HepG2 (cell line): ENCODE measurements at regions not wholly inside any gene's neighbourhood (a gene's known extent, or its start where the extent isn't known, plus 50 kb on each side); places are given as distances from the start of the nearest gene placed in this dataset.
"Not testable (repeated sequence)": the region's sequence is repeated elsewhere in the genome, so short reads cannot be mapped to it uniquely, and the experiment has no call there.

ENCODE experiments used
- ATAC-seq: fragments of 200-7000 bp; cut with Tn5 transposase; 3 replicates; pipeline ENCODE4 v1.9.1; 2020; ENCODE audit warnings: mild to moderate bottlenecking, moderate library complexity
- BruUV-seq: library from RNA; stranded (reverse); fragments of 400-500 nt; replicated peaks from 2 replicates; lab custom pipeline; 2021; lab: Mats Ljungman, UMichigan
- CTCF ChIA-PET: fragments of 300-600 bp; formaldehyde crosslinking; extraction: SDS; loops from one replicate; lab custom pipeline; 2021; ENCODE audit warnings: low total read pairs, inconsistent platforms, low intra/inter-chr PET ratio; lab: Yijun Ruan, JAX
- POLR2A ChIA-PET: fragments of 350-600 bp; sonication (Branson Sonifier 250); formaldehyde crosslinking; loops from one replicate; lab custom pipeline; 2020; ENCODE audit warnings: antibody characterized with exemption, inconsistent platforms; lab: Yijun Ruan, JAX
- DNase-seq: peaks from one replicate; pipeline ENCODE4 v3.0.0-alpha.2; 2015; ENCODE audit warnings: low spot score
- FAIRE-seq: peaks from 3 replicates; lab custom pipeline; 2011; peaks lifted over from hg19 to GRCh38; lab: Jason Lieb, UNC
- H2AFZ ChIP-seq: one replicate; pipeline ENCODE4 v1.6.1; 2011; ENCODE audit warnings: low read length, inconsistent platforms
- H3K27ac ChIP-seq: fragments of 300-600 bp; 3 replicates; pipeline ENCODE4 v1.8.0; 2011; ENCODE audit warnings: mixed run types, mild to moderate bottlenecking, mixed read lengths, low read length, inconsistent platforms; ENCODE audit not compliant: insufficient read depth; ENCODE audit errors: extremely low read length
- H3K27me3 ChIP-seq, 2 experiments: fragments of 200-600 bp in 1 of 2; 2 replicates in 1 of 2; 3 replicates in 1 of 2; pipeline versions ENCODE4 v1.6.0 to v1.8.0; 2011; ENCODE audit warnings: low read length in 2 of 2, mild to moderate bottlenecking in 2 of 2, moderate library complexity in 2 of 2, inconsistent platforms in 1 of 2; ENCODE audit not compliant: insufficient read depth in 2 of 2, control insufficient read depth in 1 of 2
- H3K36me3 ChIP-seq, 2 experiments: fragments of 200-600 bp in 1 of 2; replicated peaks in 1 of 2; 2 replicates in 1 of 2; 3 replicates in 1 of 2; pipeline versions ENCODE4 v1.5.1 to v1.8.0; 2011; ENCODE audit warnings: low read length in 2 of 2, inconsistent platforms in 1 of 2; ENCODE audit not compliant: insufficient read depth in 2 of 2, control insufficient read depth in 1 of 2
- H3K4me1 ChIP-seq: 2 replicates; pipeline ENCODE4 v1.5.1; 2012; ENCODE audit warnings: low read length, inconsistent platforms; ENCODE audit not compliant: insufficient read depth
- H3K4me2 ChIP-seq: 2 replicates; pipeline ENCODE4 v1.6.0; 2011; ENCODE audit warnings: low read depth, low read length, inconsistent platforms
- H3K4me3 ChIP-seq, 3 experiments: fragments of 200-600 bp in 1 of 3; sonication (generic), shearing (Covaris generic) in 1 of 3; replicated peaks in 1 of 3; 2 replicates each; pipeline ENCODE4 v1.5.1; 2011 to 2016; ENCODE audit warnings: low read length in 3 of 3, inconsistent platforms in 2 of 3, low read depth in 2 of 3, mild to moderate bottlenecking in 2 of 3, control low read depth in 1 of 3, mixed read lengths in 1 of 3; ENCODE audit not compliant: insufficient read depth in 1 of 3
- H3K79me2 ChIP-seq: one replicate; pipeline ENCODE4 v1.6.1; 2011; ENCODE audit warnings: low read length, inconsistent platforms; ENCODE audit not compliant: insufficient read depth
- H3K9ac ChIP-seq: 2 replicates; pipeline ENCODE4 v1.6.0; 2011; ENCODE audit warnings: mild to moderate bottlenecking, low read depth, low read length, inconsistent platforms; ENCODE audit not compliant: insufficient read depth
- H3K9me3 ChIP-seq: 2 replicates; pipeline ENCODE4 v1.5.1; 2012; ENCODE audit warnings: mild to moderate bottlenecking, low read length
- H4K20me1 ChIP-seq: 2 replicates; pipeline ENCODE4 v1.6.0; 2011; ENCODE audit warnings: inconsistent platforms, mild to moderate bottlenecking, low read length, moderate library complexity; ENCODE audit not compliant: insufficient read depth
- HIC2 ChIP-seq: sonication (generic); formaldehyde crosslinking; IDR thresholded peaks from 2 replicates; pipeline ENCODE4 v1.9.0; 2022; ENCODE audit warnings: low read depth, missing genetic modification reagents
- PCBP1 ChIP-seq: fragments of 200-400 bp; formaldehyde crosslinking; IDR thresholded peaks from 2 replicates; pipeline ENCODE4 v1.6.1; 2017; ENCODE audit warnings: mild to moderate bottlenecking, low read depth, low read length, borderline replicate concordance
- ZEB1 ChIP-seq: IDR thresholded peaks from 2 replicates; pipeline ENCODE4 v1.6.1; 2012; ENCODE audit warnings: mild to moderate bottlenecking, low read depth, inconsistent platforms; ENCODE audit not compliant: insufficient replicate concordance
- WGBS: methylation state at CpG from one replicate; pipeline ENCODE4 v1.1.6; 2017; ENCODE audit warnings: low lambda C conversion rate; 5-methylcytosine and 5-hydroxymethylcytosine counted together
- in situ Hi-C: cut with HindIII; loops from 2 replicates; pipeline ENCODE4 v1.10.0; 2017; ENCODE audit warnings: low pct_unique_long_range_greater_than_20kb; ENCODE audit not compliant: extremely low pct_ligation_motif_present
- intact Hi-C: fragments of 100-400 bp; cut with micrococcal nuclease; formaldehyde crosslinking; loops from one replicate; pipeline ENCODE4 v1.10.0; 2022; ENCODE audit not compliant: unreplicated experiment

GRCh38 chr18:5830902-5831301 lies 64.4 kb downstream of the TMEM200C start:
- H3K36me3 ChIP-seq, BruUV-seq, H3K4me2 ChIP-seq, H3K27ac ChIP-seq, in situ Hi-C loops, H3K4me1 ChIP-seq, H2AFZ ChIP-seq, H3K79me2 ChIP-seq, H3K9me3 ChIP-seq, H3K27me3 ChIP-seq, H3K4me3 ChIP-seq, H4K20me1 ChIP-seq, intact Hi-C loops, ATAC-seq, DNase-seq, FAIRE-seq, CTCF ChIA-PET, POLR2A ChIA-PET, H3K9ac ChIP-seq: not testable (repeated sequence)
- 16% methylated on average over 1 of the region's 1 CpG for WGBS

DNA sequence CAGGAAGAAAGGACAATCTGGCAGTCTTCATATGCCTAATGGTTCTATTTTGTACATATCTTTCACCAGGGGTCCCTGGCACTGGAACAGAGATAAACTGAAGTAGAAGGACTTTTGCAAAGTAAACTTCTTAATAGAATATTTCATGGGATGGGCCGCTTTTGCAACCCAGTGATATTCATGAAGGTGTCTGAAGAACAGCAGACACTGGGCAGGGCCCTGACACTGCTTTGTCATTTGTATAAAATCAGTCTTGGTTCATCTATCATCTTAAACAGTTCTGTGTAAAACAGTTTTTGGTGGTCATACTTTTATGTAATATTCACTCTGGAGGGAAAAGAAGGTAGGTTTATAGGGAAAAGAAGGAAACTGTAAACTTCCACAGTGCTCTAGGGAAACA lies 66.4 kb downstream of the TMEM200C start:
- TF ChIP-seq PCBP1: no peak
- TF ChIP-seq HIC2 (CRISPR knock-in tag): no peak
- TF ChIP-seq ZEB1: no peak
- no peaks in the 10 kb centered on the region for H3K4me1 ChIP-seq
- intact Hi-C loops (no loop called here), in situ Hi-C loops (no loop called here)
- no TSS peak for BruUV-seq
- no peak overlapping the region for H3K9ac ChIP-seq
- no peaks in the 10 kb centered on the region for H4K20me1 ChIP-seq
- H3K79me2 ChIP-seq: no peaks in the 10 kb centered on the region
- H2AFZ ChIP-seq: no peak overlapping the region
- no peak for DNase-seq
- POLR2A ChIA-PET: no interaction called here
- FAIRE-seq: no peak
- 0% methylated on average over 1 of the region's 1 CpG for WGBS
- no peak overlapping the region for H3K4me3 ChIP-seq
- no peak overlapping the region for H3K4me2 ChIP-seq
- no peak for ATAC-seq
- H3K9me3 ChIP-seq: no peaks in the 10 kb centered on the region
- CTCF ChIA-PET: no interaction called here
- H3K27ac ChIP-seq: no peak overlapping the region
- H3K27me3 ChIP-seq: peaks cover 0 to 5% of the 10 kb centered on the region in 2 experiments; a peak in 1 of 5 replicates
- H3K36me3 ChIP-seq: no peaks in the 10 kb centered on the region
